ENCODE measurements at regions not wholly inside any gene's neighbourhood (a gene's known extent, or its start where the extent isn't known, plus 50 kb on each side); places are given as distances from the start of the nearest gene placed in this dataset.

DNA sequence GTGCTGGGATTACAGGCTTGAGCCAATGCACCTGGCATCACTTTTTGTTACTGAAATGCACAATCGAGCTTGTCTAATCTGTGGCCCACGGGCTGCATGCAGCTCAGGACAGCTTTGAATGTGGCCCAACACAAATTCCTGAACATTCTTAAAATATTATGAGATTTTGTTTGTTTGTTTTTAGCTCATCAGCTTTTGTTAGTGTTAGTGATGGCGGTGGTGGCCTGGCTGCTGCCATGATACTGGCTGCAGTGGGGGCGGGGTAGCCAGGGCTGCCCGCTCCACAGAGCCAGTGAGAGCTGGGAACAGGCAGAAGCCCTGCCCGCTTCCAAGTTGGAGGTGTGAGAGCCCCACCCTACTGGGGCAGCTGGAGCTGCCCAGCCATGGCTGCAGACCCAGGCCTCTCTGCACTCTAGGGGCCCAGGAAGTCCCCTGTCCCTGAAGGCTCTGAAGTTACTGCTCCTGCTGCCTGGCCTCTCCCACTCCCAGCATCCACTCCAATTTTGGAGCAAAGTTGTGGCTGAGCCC, 76.6 kb upstream of the SHB start:
- no peak overlapping the region for H3K4me3 ChIP-seq (ENCODE audit: low read depth in 1 of 5, low read length in 5 of 5)
- no peaks in the 10 kb centered on the region for H3K9me3 ChIP-seq (ENCODE audit: control insufficient read depth in 5 of 5, low read length in 5 of 5)
- H3K36me3 ChIP-seq (ENCODE audit: control insufficient read depth in 5 of 5, insufficient read depth in 5 of 5, low read length in 5 of 5) = no peaks in the 10 kb centered on the region
- H3K9ac ChIP-seq (ENCODE audit: low read length in 5 of 5) = no peak overlapping the region
- H3K4me1 ChIP-seq (ENCODE audit: control insufficient read depth in 5 of 5, insufficient read depth in 5 of 5, low read length in 5 of 5) = peaks cover 0 to 9% (median 4%) of the 10 kb centered on the region in 5 donors
- no peak overlapping the region for H3K27ac ChIP-seq (ENCODE audit: low read depth, low read length)
- H3K27me3 ChIP-seq (ENCODE audit: control insufficient read depth in 5 of 5, insufficient read depth in 4 of 5, low read length in 5 of 5) = peaks cover 0 to 8% (median 7%) of the 10 kb centered on the region in 5 donors

DNA sequence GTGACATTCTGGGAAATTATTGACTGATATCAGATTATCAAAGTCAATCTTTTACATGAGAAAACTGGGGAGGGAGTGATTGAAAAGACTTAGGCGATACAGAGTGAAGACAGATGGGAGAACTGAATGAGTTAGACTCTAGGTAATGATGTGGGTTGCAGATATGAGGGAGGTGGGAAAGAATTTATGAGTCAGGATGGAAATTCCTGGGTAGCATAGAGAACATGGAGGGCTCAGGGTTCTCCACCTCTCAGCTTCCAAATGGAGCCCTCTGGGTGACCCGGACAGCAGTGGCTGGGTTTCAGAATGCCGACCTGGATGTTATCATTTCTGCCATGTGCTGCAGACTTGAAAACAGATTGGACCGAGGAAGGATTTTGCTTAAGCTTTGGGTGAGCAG, 75.4 kb upstream of the SHB start:
- no peak overlapping the region for H3K27ac ChIP-seq (ENCODE audit: low read depth, low read length)
- H3K9me3 ChIP-seq (ENCODE audit: control insufficient read depth in 5 of 5, low read length in 5 of 5) = no peaks in the 10 kb centered on the region
- no peaks in the 10 kb centered on the region for H3K36me3 ChIP-seq (ENCODE audit: control insufficient read depth in 5 of 5, insufficient read depth in 5 of 5, low read length in 5 of 5)
- no peak overlapping the region for H3K4me3 ChIP-seq (ENCODE audit: low read depth in 1 of 5, low read length in 5 of 5)
- H3K9ac ChIP-seq (ENCODE audit: low read length in 5 of 5) = no peak overlapping the region
- peaks cover 0 to 9% (median 4%) of the 10 kb centered on the region in 5 donors for H3K4me1 ChIP-seq (ENCODE audit: control insufficient read depth in 5 of 5, insufficient read depth in 5 of 5, low read length in 5 of 5)
- peaks cover 0 to 16% (median 6%) of the 10 kb centered on the region in 5 donors for H3K27me3 ChIP-seq (ENCODE audit: control insufficient read depth in 5 of 5, insufficient read depth in 4 of 5, low read length in 5 of 5)

- Histone ChIP-seq H3K36me3 (ENCODE audit: control insufficient read depth in 5 of 5, insufficient read depth in 5 of 5, low read length in 5 of 5) (no peaks in the 10 kb centered on the region), H3K4me3 (ENCODE audit: low read depth in 1 of 5, low read length in 5 of 5) (no peak overlapping the region), H3K27me3 (ENCODE audit: control insufficient read depth in 5 of 5, insufficient read depth in 4 of 5, low read length in 5 of 5) (peaks cover 0 to 16% (median 8%) of the 10 kb centered on the region in 5 donors), H3K27ac (ENCODE audit: low read depth, low read length) (no peak overlapping the region), H3K4me1 (ENCODE audit: control insufficient read depth in 5 of 5, insufficient read depth in 5 of 5, low read length in 5 of 5) (peaks cover 0 to 9% (median 4%) of the 10 kb centered on the region in 5 donors), H3K9ac (ENCODE audit: low read length in 5 of 5) (no peak overlapping the region), H3K9me3 (ENCODE audit: control insufficient read depth in 5 of 5, low read length in 5 of 5) (no peaks in the 10 kb centered on the region)
Observed at GRCh38 chr9:38141746-38142591, 72.9 kb upstream of the SHB start.

DNA sequence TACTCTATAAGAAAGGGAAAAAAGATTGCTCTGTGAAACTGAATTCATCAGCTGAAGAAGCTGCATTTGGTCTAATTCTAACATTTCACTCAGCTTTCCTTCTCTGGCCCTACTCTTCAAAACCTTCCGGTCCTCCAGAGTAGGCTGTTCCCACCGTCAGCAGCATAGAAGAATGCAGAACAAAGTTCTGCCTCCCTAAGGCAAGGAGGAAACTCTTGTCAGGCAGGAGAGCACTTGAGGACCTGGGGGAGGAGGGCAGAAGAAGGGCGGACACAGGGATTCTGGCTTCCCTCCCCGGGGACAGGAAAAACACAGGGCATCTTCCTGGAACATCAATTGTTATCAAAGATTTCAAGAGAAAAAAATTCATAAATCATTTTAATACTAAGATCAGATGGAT, 69.2 kb upstream of the SHB start:
- H3K4me1 ChIP-seq (ENCODE audit: control insufficient read depth in 5 of 5, insufficient read depth in 5 of 5, low read length in 5 of 5) = peaks cover 0 to 9% (median 4%) of the 10 kb centered on the region in 5 donors
- no peak overlapping the region for H3K9ac ChIP-seq (ENCODE audit: low read length in 5 of 5)
- no peaks in the 10 kb centered on the region for H3K9me3 ChIP-seq (ENCODE audit: control insufficient read depth in 5 of 5, low read length in 5 of 5)
- H3K27ac ChIP-seq (ENCODE audit: low read depth, low read length) = no peak overlapping the region
- H3K27me3 ChIP-seq (ENCODE audit: control insufficient read depth in 5 of 5, insufficient read depth in 4 of 5, low read length in 5 of 5) = peaks cover 0 to 19% (median 11%) of the 10 kb centered on the region in 5 donors
- H3K36me3 ChIP-seq (ENCODE audit: control insufficient read depth in 5 of 5, insufficient read depth in 5 of 5, low read length in 5 of 5) = no peaks in the 10 kb centered on the region
- no peak overlapping the region for H3K4me3 ChIP-seq (ENCODE audit: low read depth in 1 of 5, low read length in 5 of 5)

DNA sequence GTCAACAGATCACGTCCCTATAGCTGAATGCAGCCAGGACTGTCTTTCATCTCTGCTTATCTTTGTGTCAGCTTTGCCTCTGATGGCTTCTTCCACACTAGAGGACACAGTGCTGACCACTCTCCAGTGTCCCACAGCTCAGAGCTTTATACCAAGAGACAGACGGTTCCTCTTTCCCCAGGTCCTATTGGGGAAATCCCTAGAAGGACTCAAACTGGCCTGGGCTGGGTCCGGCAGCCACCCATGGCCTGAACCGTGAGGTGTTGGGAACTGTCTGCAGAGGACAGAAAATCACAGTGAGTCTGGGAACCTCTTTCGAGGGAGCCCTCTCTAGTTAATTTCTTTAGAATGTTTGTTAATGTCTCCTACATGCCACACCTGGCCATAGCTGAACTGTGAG, 68.3 kb upstream of the SHB start:
- peaks cover 0 to 9% (median 4%) of the 10 kb centered on the region in 5 donors for H3K4me1 ChIP-seq (ENCODE audit: control insufficient read depth in 5 of 5, insufficient read depth in 5 of 5, low read length in 5 of 5)
- H3K27me3 ChIP-seq (ENCODE audit: control insufficient read depth in 5 of 5, insufficient read depth in 4 of 5, low read length in 5 of 5) = peaks cover 0 to 19% (median 11%) of the 10 kb centered on the region in 5 donors
- no peak overlapping the region for H3K9ac ChIP-seq (ENCODE audit: low read length in 5 of 5)
- no peak overlapping the region for H3K4me3 ChIP-seq (ENCODE audit: low read depth in 1 of 5, low read length in 5 of 5)
- no peaks in the 10 kb centered on the region for H3K36me3 ChIP-seq (ENCODE audit: control insufficient read depth in 5 of 5, insufficient read depth in 5 of 5, low read length in 5 of 5)
- H3K9me3 ChIP-seq (ENCODE audit: control insufficient read depth in 5 of 5, low read length in 5 of 5) = no peaks in the 10 kb centered on the region
- no peak overlapping the region for H3K27ac ChIP-seq (ENCODE audit: low read depth, low read length)

- Histone ChIP-seq H3K9me3 (ENCODE audit: control insufficient read depth in 5 of 5, low read length in 5 of 5) (no peaks in the 10 kb centered on the region), H3K27me3 (ENCODE audit: control insufficient read depth in 5 of 5, insufficient read depth in 4 of 5, low read length in 5 of 5) (peaks cover 0 to 17% (median 11%) of the 10 kb centered on the region in 5 donors), H3K27ac (ENCODE audit: low read depth, low read length) (no peak overlapping the region), H3K4me1 (ENCODE audit: control insufficient read depth in 5 of 5, insufficient read depth in 5 of 5, low read length in 5 of 5) (peaks cover 0 to 3% (median under 1%) of the 10 kb centered on the region in 5 donors), H3K9ac (ENCODE audit: low read length in 5 of 5) (no peak overlapping the region), H3K36me3 (ENCODE audit: control insufficient read depth in 5 of 5, insufficient read depth in 5 of 5, low read length in 5 of 5) (no peaks in the 10 kb centered on the region), H3K4me3 (ENCODE audit: low read depth in 1 of 5, low read length in 5 of 5) (no peak overlapping the region)
Observed at GRCh38 chr9:38136386-38136785, 67.4 kb upstream of the SHB start.

GRCh38 chr9:38134611-38135237, 65.7 kb upstream of the SHB start:
- H3K27me3 ChIP-seq (ENCODE audit: control insufficient read depth in 5 of 5, insufficient read depth in 4 of 5, low read length in 5 of 5) = peaks cover 0 to 8% (median 5%) of the 10 kb centered on the region in 5 donors
- H3K4me1 ChIP-seq (ENCODE audit: control insufficient read depth in 5 of 5, insufficient read depth in 5 of 5, low read length in 5 of 5) = peaks cover 0 to 3% (median 0%) of the 10 kb centered on the region in 5 donors
- H3K27ac ChIP-seq (ENCODE audit: low read depth, low read length) = no peak overlapping the region
- no peak overlapping the region for H3K9ac ChIP-seq (ENCODE audit: low read length in 5 of 5)
- H3K36me3 ChIP-seq (ENCODE audit: control insufficient read depth in 5 of 5, insufficient read depth in 5 of 5, low read length in 5 of 5) = no peaks in the 10 kb centered on the region
- H3K9me3 ChIP-seq (ENCODE audit: control insufficient read depth in 5 of 5, low read length in 5 of 5) = no peaks in the 10 kb centered on the region
- H3K4me3 ChIP-seq (ENCODE audit: low read depth in 1 of 5, low read length in 5 of 5) = no peak overlapping the region

DNA sequence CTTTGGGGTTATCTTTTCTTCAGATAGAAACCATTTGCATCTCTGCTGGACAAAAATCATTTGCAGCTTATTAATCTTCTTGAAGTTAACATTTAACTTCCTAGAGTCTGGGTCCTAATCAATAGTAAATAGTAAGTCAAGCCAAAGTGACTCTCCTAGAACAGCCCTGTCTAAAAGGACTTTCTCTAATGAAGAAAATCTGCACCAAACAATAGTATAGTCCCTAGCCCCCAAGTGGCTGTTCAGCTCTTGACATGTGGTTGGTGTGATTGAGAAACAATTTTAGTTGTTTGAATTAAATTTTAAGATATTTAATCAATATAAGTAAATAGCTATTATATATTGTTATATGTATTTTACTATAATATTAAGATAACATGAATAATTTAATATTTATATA, 64.6 kb upstream of the SHB start:
- H3K27me3 ChIP-seq (ENCODE audit: control insufficient read depth in 5 of 5, insufficient read depth in 4 of 5, low read length in 5 of 5) = peaks cover 0 to 7% (median 3%) of the 10 kb centered on the region in 5 donors

DNA sequence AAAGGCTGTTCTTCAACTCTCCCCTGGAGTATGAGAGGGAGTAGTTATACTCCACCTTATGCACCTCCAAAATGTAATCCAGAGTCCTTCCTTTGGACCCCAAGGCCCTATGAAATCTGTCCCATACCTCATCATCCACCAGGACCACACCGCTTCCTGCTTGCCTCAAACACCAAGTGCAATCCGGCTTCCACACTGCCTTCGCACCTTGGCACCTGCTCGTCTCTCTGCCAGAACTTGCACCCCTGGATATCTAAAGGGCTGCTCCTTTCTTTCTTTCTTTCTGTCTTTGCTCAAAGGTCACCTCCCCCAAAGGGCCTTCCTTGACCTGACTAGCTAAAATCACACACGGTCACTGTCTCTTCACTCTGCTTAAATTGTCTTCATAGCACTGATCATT, 63.9 kb upstream of the SHB start:
- no peaks in the 10 kb centered on the region for H3K36me3 ChIP-seq (ENCODE audit: control insufficient read depth in 5 of 5, insufficient read depth in 5 of 5, low read length in 5 of 5)
- H3K4me3 ChIP-seq (ENCODE audit: low read depth in 1 of 5, low read length in 5 of 5) = no peak overlapping the region
- H3K9me3 ChIP-seq (ENCODE audit: control insufficient read depth in 5 of 5, low read length in 5 of 5) = no peaks in the 10 kb centered on the region
- H3K4me1 ChIP-seq (ENCODE audit: control insufficient read depth in 5 of 5, insufficient read depth in 5 of 5, low read length in 5 of 5) = peaks cover 0 to 4% (median 2%) of the 10 kb centered on the region in 5 donors
- H3K9ac ChIP-seq (ENCODE audit: low read length in 5 of 5) = no peak overlapping the region
- H3K27me3 ChIP-seq (ENCODE audit: control insufficient read depth in 5 of 5, insufficient read depth in 4 of 5, low read length in 5 of 5) = peaks cover 0 to 11% (median 3%) of the 10 kb centered on the region in 5 donors
- H3K27ac ChIP-seq (ENCODE audit: low read depth, low read length) = no peak overlapping the region

More for the DNA sequence above, 64.6 kb upstream of the SHB start:
- Histone ChIP-seq H3K27ac (ENCODE audit: low read depth, low read length) (no peak overlapping the region), H3K9ac (ENCODE audit: low read length in 5 of 5) (no peak overlapping the region), H3K4me3 (ENCODE audit: low read depth in 1 of 5, low read length in 5 of 5) (no peak overlapping the region), H3K9me3 (ENCODE audit: control insufficient read depth in 5 of 5, low read length in 5 of 5) (no peaks in the 10 kb centered on the region), H3K36me3 (ENCODE audit: control insufficient read depth in 5 of 5, insufficient read depth in 5 of 5, low read length in 5 of 5) (no peaks in the 10 kb centered on the region), H3K4me1 (ENCODE audit: control insufficient read depth in 5 of 5, insufficient read depth in 5 of 5, low read length in 5 of 5) (peaks cover 0 to 4% (median 2%) of the 10 kb centered on the region in 5 donors)

DNA sequence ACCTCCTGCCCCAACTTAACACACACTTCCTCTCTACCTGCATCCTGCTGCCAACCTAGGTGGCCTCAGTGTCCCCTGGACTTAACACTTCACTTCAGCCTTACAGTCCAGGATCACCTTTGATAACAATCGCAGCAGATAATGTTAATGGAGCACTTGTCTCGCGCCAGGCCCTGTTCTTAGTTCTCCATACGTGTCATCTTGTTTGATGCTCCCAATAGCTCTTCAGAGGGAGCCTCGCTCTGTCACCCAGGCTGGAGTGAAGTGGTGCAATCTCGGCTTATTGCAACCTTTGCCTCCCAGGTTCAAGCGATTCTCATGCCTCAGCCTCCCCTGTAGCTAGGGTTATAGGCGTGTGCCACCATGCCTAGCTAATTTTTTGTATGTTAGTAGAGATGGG, 62.7 kb upstream of the SHB start:
- Histone ChIP-seq H3K9ac (ENCODE audit: low read length in 5 of 5) (no peak overlapping the region), H3K27me3 (ENCODE audit: control insufficient read depth in 5 of 5, insufficient read depth in 4 of 5, low read length in 5 of 5) (peaks cover 0 to 13% (median 5%) of the 10 kb centered on the region in 5 donors), H3K4me3 (ENCODE audit: low read depth in 1 of 5, low read length in 5 of 5) (no peak overlapping the region), H3K36me3 (ENCODE audit: control insufficient read depth in 5 of 5, insufficient read depth in 5 of 5, low read length in 5 of 5) (no peaks in the 10 kb centered on the region), H3K4me1 (ENCODE audit: control insufficient read depth in 5 of 5, insufficient read depth in 5 of 5, low read length in 5 of 5) (peaks cover 0 to 4% (median 2%) of the 10 kb centered on the region in 5 donors), H3K9me3 (ENCODE audit: control insufficient read depth in 5 of 5, low read length in 5 of 5) (no peaks in the 10 kb centered on the region), H3K27ac (ENCODE audit: low read depth, low read length) (no peak overlapping the region)

Data from subcutaneous abdominal adipose tissue (tissue), 5 donors.